HCT116 (cell line): ENCODE measurements at regions not wholly inside any gene's neighbourhood (a gene's known extent, or its start where the extent isn't known, plus 50 kb on each side); places are given as distances from the start of the nearest gene placed in this dataset.

Experiments used
- EZH2 ChIP-seq: fragments of 200-600 bp; sonication (generic); IDR thresholded peaks from 2 replicates; pipeline ENCODE4 v1.6.1; 2017; ENCODE audit warnings: antibody characterized with exemption, mixed run types
- POLR2A ChIP-seq: IDR thresholded peaks from 2 replicates; pipeline ENCODE4 v1.7.0; 2011; ENCODE audit warnings: borderline replicate concordance; ENCODE audit not compliant: insufficient read depth, insufficient read length; ENCODE audit errors: extremely low read depth
- POLR2AphosphoS5 ChIP-seq: IDR thresholded peaks from 2 replicates; pipeline ENCODE4 v1.6.1; 2011; ENCODE audit warnings: mild to moderate bottlenecking, low read depth, low read length, moderate library complexity
- SRF ChIP-seq: IDR thresholded peaks from 2 replicates; pipeline ENCODE4 v1.6.1; 2012; ENCODE audit warnings: low read depth
- YY1 ChIP-seq: IDR thresholded peaks from 2 replicates; pipeline ENCODE4 v1.6.1; 2011; ENCODE audit warnings: low read length, low read depth, moderate library complexity, mild to moderate bottlenecking; ENCODE audit not compliant: insufficient replicate concordance; ENCODE audit errors: extremely low read depth
- TF ChIP-seq, protein P1 (sequence below): IDR thresholded peaks from 2 replicates; pipeline ENCODE4 v1.6.1; 2012
- TF ChIP-seq, protein P2 (sequence below), 3 experiments: fragments of 200-600 bp in 1 of 3; sonication (generic) in 1 of 3; IDR thresholded peaks in 2 of 3; conservative IDR thresholded peaks in 1 of 3; 2 replicates each; pipeline ENCODE4 v1.5.1; 2012 to 2017; ENCODE audit warnings: low read depth in 2 of 3, low read length in 2 of 3, antibody characterized with exemption in 1 of 3, borderline replicate concordance in 1 of 3, control low read depth in 1 of 3, mild to moderate bottlenecking in 1 of 3, mixed read lengths in 1 of 3, mixed run types in 1 of 3, moderate library complexity in 1 of 3; ENCODE audit not compliant: insufficient read depth in 1 of 3
- TF ChIP-seq, protein P3 (sequence below): IDR thresholded peaks from 2 replicates; pipeline ENCODE4 v1.6.1; 2012; ENCODE audit warnings: low read depth
- TF ChIP-seq, protein P4 (sequence below): IDR thresholded peaks from 2 replicates; pipeline ENCODE4 v1.6.1; 2011; ENCODE audit warnings: mild to moderate bottlenecking, low read length, moderate library complexity; ENCODE audit not compliant: insufficient replicate concordance; ENCODE audit errors: extremely low read depth

DNA sequence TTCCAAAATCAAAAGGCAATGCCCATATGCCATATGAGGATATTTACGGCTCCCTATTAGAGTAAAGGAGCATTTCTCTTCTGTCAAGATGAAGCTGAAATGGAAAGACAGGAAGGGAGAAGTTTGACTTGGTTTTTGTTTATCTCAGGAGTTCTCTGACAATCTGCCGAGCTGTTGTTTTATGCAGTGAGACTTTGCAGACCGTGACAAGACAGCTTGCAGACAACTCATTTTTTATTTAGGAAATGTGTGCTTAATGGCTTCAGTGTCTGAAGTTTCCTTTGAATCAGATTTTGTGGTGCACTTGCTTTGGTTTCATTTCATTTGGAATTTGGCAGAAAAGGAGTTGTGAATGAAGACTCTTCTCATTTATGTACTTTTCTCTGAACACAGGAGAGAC, 145.4 kb downstream of the C12orf50 start:
- TF ChIP-seq, protein P1, sequence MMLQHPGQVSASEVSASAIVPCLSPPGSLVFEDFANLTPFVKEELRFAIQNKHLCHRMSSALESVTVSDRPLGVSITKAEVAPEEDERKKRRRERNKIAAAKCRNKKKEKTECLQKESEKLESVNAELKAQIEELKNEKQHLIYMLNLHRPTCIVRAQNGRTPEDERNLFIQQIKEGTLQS, result no peak
- TF ChIP-seq, protein P2, sequence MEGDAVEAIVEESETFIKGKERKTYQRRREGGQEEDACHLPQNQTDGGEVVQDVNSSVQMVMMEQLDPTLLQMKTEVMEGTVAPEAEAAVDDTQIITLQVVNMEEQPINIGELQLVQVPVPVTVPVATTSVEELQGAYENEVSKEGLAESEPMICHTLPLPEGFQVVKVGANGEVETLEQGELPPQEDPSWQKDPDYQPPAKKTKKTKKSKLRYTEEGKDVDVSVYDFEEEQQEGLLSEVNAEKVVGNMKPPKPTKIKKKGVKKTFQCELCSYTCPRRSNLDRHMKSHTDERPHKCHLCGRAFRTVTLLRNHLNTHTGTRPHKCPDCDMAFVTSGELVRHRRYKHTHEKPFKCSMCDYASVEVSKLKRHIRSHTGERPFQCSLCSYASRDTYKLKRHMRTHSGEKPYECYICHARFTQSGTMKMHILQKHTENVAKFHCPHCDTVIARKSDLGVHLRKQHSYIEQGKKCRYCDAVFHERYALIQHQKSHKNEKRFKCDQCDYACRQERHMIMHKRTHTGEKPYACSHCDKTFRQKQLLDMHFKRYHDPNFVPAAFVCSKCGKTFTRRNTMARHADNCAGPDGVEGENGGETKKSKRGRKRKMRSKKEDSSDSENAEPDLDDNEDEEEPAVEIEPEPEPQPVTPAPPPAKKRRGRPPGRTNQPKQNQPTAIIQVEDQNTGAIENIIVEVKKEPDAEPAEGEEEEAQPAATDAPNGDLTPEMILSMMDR (IDR thresholded peaks at IDR 0.05 in 2 of 3, conservative IDR thresholded peaks at IDR 0.05 in 1 of 3; ENCODE audit: borderline replicate concordance in 1 of 3, insufficient read depth in 1 of 3, low read depth in 2 of 3, low read length in 2 of 3), result no peak
- TF ChIP-seq POLR2AphosphoS5 (no peak), POLR2A (no peak), EZH2 (no peak), SRF (no peak), YY1 (no peak)
- TF ChIP-seq, protein P3, sequence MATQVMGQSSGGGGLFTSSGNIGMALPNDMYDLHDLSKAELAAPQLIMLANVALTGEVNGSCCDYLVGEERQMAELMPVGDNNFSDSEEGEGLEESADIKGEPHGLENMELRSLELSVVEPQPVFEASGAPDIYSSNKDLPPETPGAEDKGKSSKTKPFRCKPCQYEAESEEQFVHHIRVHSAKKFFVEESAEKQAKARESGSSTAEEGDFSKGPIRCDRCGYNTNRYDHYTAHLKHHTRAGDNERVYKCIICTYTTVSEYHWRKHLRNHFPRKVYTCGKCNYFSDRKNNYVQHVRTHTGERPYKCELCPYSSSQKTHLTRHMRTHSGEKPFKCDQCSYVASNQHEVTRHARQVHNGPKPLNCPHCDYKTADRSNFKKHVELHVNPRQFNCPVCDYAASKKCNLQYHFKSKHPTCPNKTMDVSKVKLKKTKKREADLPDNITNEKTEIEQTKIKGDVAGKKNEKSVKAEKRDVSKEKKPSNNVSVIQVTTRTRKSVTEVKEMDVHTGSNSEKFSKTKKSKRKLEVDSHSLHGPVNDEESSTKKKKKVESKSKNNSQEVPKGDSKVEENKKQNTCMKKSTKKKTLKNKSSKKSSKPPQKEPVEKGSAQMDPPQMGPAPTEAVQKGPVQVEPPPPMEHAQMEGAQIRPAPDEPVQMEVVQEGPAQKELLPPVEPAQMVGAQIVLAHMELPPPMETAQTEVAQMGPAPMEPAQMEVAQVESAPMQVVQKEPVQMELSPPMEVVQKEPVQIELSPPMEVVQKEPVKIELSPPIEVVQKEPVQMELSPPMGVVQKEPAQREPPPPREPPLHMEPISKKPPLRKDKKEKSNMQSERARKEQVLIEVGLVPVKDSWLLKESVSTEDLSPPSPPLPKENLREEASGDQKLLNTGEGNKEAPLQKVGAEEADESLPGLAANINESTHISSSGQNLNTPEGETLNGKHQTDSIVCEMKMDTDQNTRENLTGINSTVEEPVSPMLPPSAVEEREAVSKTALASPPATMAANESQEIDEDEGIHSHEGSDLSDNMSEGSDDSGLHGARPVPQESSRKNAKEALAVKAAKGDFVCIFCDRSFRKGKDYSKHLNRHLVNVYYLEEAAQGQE, result no peak
- TF ChIP-seq, protein P4, sequence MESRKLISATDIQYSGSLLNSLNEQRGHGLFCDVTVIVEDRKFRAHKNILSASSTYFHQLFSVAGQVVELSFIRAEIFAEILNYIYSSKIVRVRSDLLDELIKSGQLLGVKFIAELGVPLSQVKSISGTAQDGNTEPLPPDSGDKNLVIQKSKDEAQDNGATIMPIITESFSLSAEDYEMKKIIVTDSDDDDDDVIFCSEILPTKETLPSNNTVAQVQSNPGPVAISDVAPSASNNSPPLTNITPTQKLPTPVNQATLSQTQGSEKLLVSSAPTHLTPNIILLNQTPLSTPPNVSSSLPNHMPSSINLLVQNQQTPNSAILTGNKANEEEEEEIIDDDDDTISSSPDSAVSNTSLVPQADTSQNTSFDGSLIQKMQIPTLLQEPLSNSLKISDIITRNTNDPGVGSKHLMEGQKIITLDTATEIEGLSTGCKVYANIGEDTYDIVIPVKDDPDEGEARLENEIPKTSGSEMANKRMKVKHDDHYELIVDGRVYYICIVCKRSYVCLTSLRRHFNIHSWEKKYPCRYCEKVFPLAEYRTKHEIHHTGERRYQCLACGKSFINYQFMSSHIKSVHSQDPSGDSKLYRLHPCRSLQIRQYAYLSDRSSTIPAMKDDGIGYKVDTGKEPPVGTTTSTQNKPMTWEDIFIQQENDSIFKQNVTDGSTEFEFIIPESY, result no peak
